ENCODE measurements at regions not wholly inside any gene's neighbourhood (a gene's known extent, or its start where the extent isn't known, plus 50 kb on each side); places are given as distances from the start of the nearest gene placed in this dataset.

GRCh38 chr9:89886281-89886700 is 281.5 kb downstream of the GADD45G start:
- no peak overlapping the region for H3K27ac Mint-ChIP-seq (ENCODE audit: low read depth, unreplicated experiment)
- no peaks in the 10 kb centered on the region for H3K9me3 Mint-ChIP-seq (ENCODE audit: unreplicated experiment)
- H3K4me1 Mint-ChIP-seq (ENCODE audit: insufficient read depth, unreplicated experiment) = no peaks in the 10 kb centered on the region
- no peaks in the 10 kb centered on the region for H3K36me3 Mint-ChIP-seq (ENCODE audit: insufficient read depth, unreplicated experiment)
- no peak overlapping the region for H3K4me3 Mint-ChIP-seq (ENCODE audit: unreplicated experiment)
- BruUV-seq (replicated peaks) = no TSS peak
- ChIA-PET CTCF (no interaction called here), POLR2A (no interaction called here)
- no peaks in the 10 kb centered on the region for H3K27me3 Mint-ChIP-seq (ENCODE audit: insufficient read depth, unreplicated experiment)
- no peak for DNase-seq (ENCODE audit: unreplicated experiment)
- intact Hi-C loops (cut with micrococcal nuclease) = no loop called here
- TF ChIP-seq, protein P1, sequence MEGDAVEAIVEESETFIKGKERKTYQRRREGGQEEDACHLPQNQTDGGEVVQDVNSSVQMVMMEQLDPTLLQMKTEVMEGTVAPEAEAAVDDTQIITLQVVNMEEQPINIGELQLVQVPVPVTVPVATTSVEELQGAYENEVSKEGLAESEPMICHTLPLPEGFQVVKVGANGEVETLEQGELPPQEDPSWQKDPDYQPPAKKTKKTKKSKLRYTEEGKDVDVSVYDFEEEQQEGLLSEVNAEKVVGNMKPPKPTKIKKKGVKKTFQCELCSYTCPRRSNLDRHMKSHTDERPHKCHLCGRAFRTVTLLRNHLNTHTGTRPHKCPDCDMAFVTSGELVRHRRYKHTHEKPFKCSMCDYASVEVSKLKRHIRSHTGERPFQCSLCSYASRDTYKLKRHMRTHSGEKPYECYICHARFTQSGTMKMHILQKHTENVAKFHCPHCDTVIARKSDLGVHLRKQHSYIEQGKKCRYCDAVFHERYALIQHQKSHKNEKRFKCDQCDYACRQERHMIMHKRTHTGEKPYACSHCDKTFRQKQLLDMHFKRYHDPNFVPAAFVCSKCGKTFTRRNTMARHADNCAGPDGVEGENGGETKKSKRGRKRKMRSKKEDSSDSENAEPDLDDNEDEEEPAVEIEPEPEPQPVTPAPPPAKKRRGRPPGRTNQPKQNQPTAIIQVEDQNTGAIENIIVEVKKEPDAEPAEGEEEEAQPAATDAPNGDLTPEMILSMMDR (IDR thresholded peaks at IDR 0.05; ENCODE audit: unreplicated experiment) = no peak

- BruUV-seq (replicated peaks) = no TSS peak
- DNase-seq (ENCODE audit: unreplicated experiment) = no peak
- H3K36me3 Mint-ChIP-seq (ENCODE audit: insufficient read depth, unreplicated experiment) = no peaks in the 10 kb centered on the region
- no peaks in the 10 kb centered on the region for H3K27me3 Mint-ChIP-seq (ENCODE audit: insufficient read depth, unreplicated experiment)
- POLR2A ChIA-PET = no interaction called here
- no peaks in the 10 kb centered on the region for H3K9me3 Mint-ChIP-seq (ENCODE audit: unreplicated experiment)
- CTCF ChIA-PET = no interaction called here
- intact Hi-C loops (cut with micrococcal nuclease) = no loop called here
- H3K27ac Mint-ChIP-seq (ENCODE audit: low read depth, unreplicated experiment) = no peak overlapping the region
- TF ChIP-seq, protein P1 (IDR thresholded peaks at IDR 0.05; ENCODE audit: unreplicated experiment) = no peak
- H3K4me3 Mint-ChIP-seq (ENCODE audit: unreplicated experiment) = no peak overlapping the region
- H3K4me1 Mint-ChIP-seq (ENCODE audit: insufficient read depth, unreplicated experiment) = no peaks in the 10 kb centered on the region
Observed at GRCh38 chr9:89887286-89887685, 282.5 kb downstream of the GADD45G start.

- Mint-ChIP-seq H3K27ac (ENCODE audit: low read depth, unreplicated experiment) (no peak overlapping the region), H3K4me3 (ENCODE audit: unreplicated experiment) (no peak overlapping the region), H3K27me3 (ENCODE audit: insufficient read depth, unreplicated experiment) (no peaks in the 10 kb centered on the region), H3K4me1 (ENCODE audit: insufficient read depth, unreplicated experiment) (no peaks in the 10 kb centered on the region), H3K9me3 (ENCODE audit: unreplicated experiment) (no peaks in the 10 kb centered on the region), H3K36me3 (ENCODE audit: insufficient read depth, unreplicated experiment) (no peaks in the 10 kb centered on the region)
- no peak for DNase-seq (ENCODE audit: unreplicated experiment)
- ChIA-PET CTCF (no interaction called here), POLR2A (no interaction called here)
- intact Hi-C loops (cut with micrococcal nuclease) = no loop called here
- no TSS peak for BruUV-seq (replicated peaks)
- TF ChIP-seq, protein P1 (IDR thresholded peaks at IDR 0.05; ENCODE audit: unreplicated experiment) = no peak
Observed at GRCh38 chr9:89888233-89888632, 283.4 kb downstream of the GADD45G start.

- TF ChIP-seq, protein P1 (IDR thresholded peaks at IDR 0.05; ENCODE audit: unreplicated experiment) = no peak
- intact Hi-C loops (cut with micrococcal nuclease) = no loop called here
- Mint-ChIP-seq H3K9me3 (ENCODE audit: unreplicated experiment) (no peaks in the 10 kb centered on the region), H3K4me3 (ENCODE audit: unreplicated experiment) (no peak overlapping the region), H3K36me3 (ENCODE audit: insufficient read depth, unreplicated experiment) (no peaks in the 10 kb centered on the region), H3K4me1 (ENCODE audit: insufficient read depth, unreplicated experiment) (no peaks in the 10 kb centered on the region), H3K27ac (ENCODE audit: low read depth, unreplicated experiment) (no peak overlapping the region), H3K27me3 (ENCODE audit: insufficient read depth, unreplicated experiment) (no peaks in the 10 kb centered on the region)
- DNase-seq (ENCODE audit: unreplicated experiment) = no peak
- ChIA-PET POLR2A (no interaction called here), CTCF (no interaction called here)
- no TSS peak for BruUV-seq (replicated peaks)
Observed at GRCh38 chr9:89888677-89889076, 283.9 kb downstream of the GADD45G start.

Data from MCF 10A (cell line).